HCT116 (cell line): ENCODE measurements at regions not wholly inside any gene's neighbourhood (a gene's known extent, or its start where the extent isn't known, plus 50 kb on each side); places are given as distances from the start of the nearest gene placed in this dataset.

Source experiments
- ATAC-seq: fragments of 200-7000 bp; cut with Tn5 transposase; 2 replicates; pipeline ENCODE4 v1.9.1; 2020; ENCODE audit warnings: mild to moderate bottlenecking, moderate library complexity
- BruUV-seq: library from RNA; stranded (reverse); fragments of 400-500 nt; replicated peaks from 2 replicates; lab custom pipeline; 2021; lab: Mats Ljungman, UMichigan
- CTCF ChIA-PET: fragments of 300-600 bp; sonication (Branson Sonifier 250); formaldehyde crosslinking; loops from one replicate; lab custom pipeline; 2021; ENCODE audit warnings: antibody characterized with exemption; lab: Charles Lee
- POLR2A ChIA-PET: fragments of 300-600, 350-600 bp; sonication (Branson Sonifier 250); formaldehyde crosslinking; loops from one replicate; lab custom pipeline; 2021; ENCODE audit warnings: antibody characterized with exemption; lab: Charles Lee
- RAD21 ChIA-PET, 2 experiments: fragments of 300-600 bp; sonication (Branson Sonifier 250); formaldehyde crosslinking; loops; one replicate each; lab custom pipeline; 2023; ENCODE audit warnings: low total read pairs in 2 of 2; ENCODE audit not compliant: uncharacterized antibody in 2 of 2, unreplicated experiment in 2 of 2, low non-redundant PET in 1 of 2; lab: Charles Lee
- DNase-seq: peaks from one replicate; pipeline ENCODE4 v3.0.0-alpha.2; 2010; ENCODE audit warnings: low read depth, low spot score
- H2AFZ ChIP-seq: fragments of 200-600 bp; shearing (Covaris generic), sonication (generic); 2 replicates; pipeline ENCODE4 v1.6.1; 2017; ENCODE audit warnings: low read depth, mixed run types, mixed read lengths, antibody characterized with exemption, low read length; ENCODE audit not compliant: poor library complexity, severe bottlenecking
- H3K27ac ChIP-seq: 2 replicates; pipeline ENCODE4 v1.5.1; 2012; ENCODE audit warnings: low read depth, low read length
- H3K27me3 ChIP-seq: fragments of 200-600 bp; sonication (generic); 2 replicates; pipeline ENCODE4 v1.6.1; 2016; ENCODE audit warnings: mixed run types, low read length, mixed read lengths; ENCODE audit not compliant: insufficient read depth
- H3K36me3 ChIP-seq, 2 experiments: fragments of 200-500 bp in 1 of 2; fragments of 200-600 bp in 1 of 2; sonication (Bioruptor generic) in 1 of 2; sonication (generic) in 1 of 2; 2 replicates each; pipeline versions ENCODE4 v1.5.1 to v1.6.1; 2014 to 2016; ENCODE audit warnings: low read length in 2 of 2, inconsistent platforms in 1 of 2, mixed read lengths in 1 of 2, mixed run types in 1 of 2; ENCODE audit not compliant: insufficient read depth in 2 of 2, control insufficient read depth in 1 of 2
- H3K4me1 ChIP-seq, 2 experiments: fragments of 200-600 bp in 1 of 2; sonication (generic) in 1 of 2; 2 replicates each; pipeline versions ENCODE4 v1.5.1 to v1.6.1; 2012 to 2017; ENCODE audit warnings: low read length in 2 of 2, inconsistent platforms in 1 of 2, mild to moderate bottlenecking in 1 of 2, mixed read lengths in 1 of 2, mixed run types in 1 of 2, moderate library complexity in 1 of 2; ENCODE audit not compliant: insufficient read depth in 2 of 2, control insufficient read depth in 1 of 2
- H3K4me2 ChIP-seq: fragments of 200-600 bp; sonication (generic); 2 replicates; pipeline ENCODE4 v1.6.1; 2017; ENCODE audit warnings: mixed run types, low read length, mixed read lengths
- H3K4me3 ChIP-seq, 2 experiments: fragments of 200-600 bp in 1 of 2; sonication (generic) in 1 of 2; replicated peaks in 1 of 2; 2 replicates each; pipeline ENCODE4 v1.5.1; 2011 to 2016; ENCODE audit warnings: low read length in 2 of 2, control low read depth in 1 of 2, low read depth in 1 of 2, mild to moderate bottlenecking in 1 of 2, mixed read lengths in 1 of 2, mixed run types in 1 of 2
- H3K79me2 ChIP-seq: fragments of 200-600 bp; sonication (generic); 2 replicates; pipeline ENCODE4 v1.6.1; 2017; ENCODE audit warnings: mild to moderate bottlenecking, mixed run types, low read length, moderate library complexity, mixed read lengths; ENCODE audit not compliant: insufficient read depth
- H3K9ac ChIP-seq: fragments of 200-600 bp; sonication (generic); 2 replicates; pipeline ENCODE4 v1.6.1; 2016; ENCODE audit warnings: low read length, mixed read lengths
- H3K9me2 ChIP-seq: fragments of 200-600 bp; sonication (generic), shearing (Covaris generic); 2 replicates; pipeline ENCODE4 v1.6.1; 2017; ENCODE audit warnings: mixed run types, mild to moderate bottlenecking, moderate library complexity; ENCODE audit not compliant: insufficient read depth
- H3K9me3 ChIP-seq, 2 experiments: fragments of 200-500 bp in 1 of 2; fragments of 200-600 bp in 1 of 2; sonication (Bioruptor generic) in 1 of 2; sonication (generic) in 1 of 2; 2 replicates each; pipeline ENCODE4 v1.6.1; 2014 to 2017; ENCODE audit warnings: low read length in 2 of 2, mixed read lengths in 2 of 2, inconsistent platforms in 1 of 2, low read depth in 1 of 2, mild to moderate bottlenecking in 1 of 2, mixed run types in 1 of 2, moderate library complexity in 1 of 2; ENCODE audit not compliant: control insufficient read depth in 1 of 2, insufficient read depth in 1 of 2
- H4K20me1 ChIP-seq: fragments of 200-600 bp; sonication (generic), shearing (Covaris generic); 2 replicates; pipeline ENCODE4 v1.6.1; 2017; ENCODE audit warnings: mixed run types, mild to moderate bottlenecking, moderate library complexity; ENCODE audit not compliant: insufficient read depth
- ATF3 ChIP-seq: IDR thresholded peaks from 2 replicates; pipeline ENCODE4 v1.6.1; 2012
- ELF1 ChIP-seq: IDR thresholded peaks from 2 replicates; pipeline ENCODE4 v1.6.1; 2012; ENCODE audit warnings: low read depth, borderline replicate concordance
- EZH2 ChIP-seq: fragments of 200-600 bp; sonication (generic); IDR thresholded peaks from 2 replicates; pipeline ENCODE4 v1.6.1; 2017; ENCODE audit warnings: antibody characterized with exemption, mixed run types
- EZH2phosphoT487 ChIP-seq: fragments of 200-600 bp; IDR thresholded peaks from 2 replicates; pipeline ENCODE4 v1.6.1; 2018; ENCODE audit warnings: antibody characterized with exemption, borderline replicate concordance
- FOSL1 ChIP-seq: IDR thresholded peaks from 2 replicates; pipeline ENCODE4 v1.6.1; 2012; ENCODE audit warnings: low read depth
- MAX ChIP-seq: IDR thresholded peaks from 2 replicates; pipeline ENCODE4 v1.6.1; 2012
- POLR2A ChIP-seq: IDR thresholded peaks from 2 replicates; pipeline ENCODE4 v1.7.0; 2011; ENCODE audit warnings: borderline replicate concordance; ENCODE audit not compliant: insufficient read depth, insufficient read length; ENCODE audit errors: extremely low read depth
- RAD21 ChIP-seq: IDR thresholded peaks from 2 replicates; pipeline ENCODE4 v1.6.1; 2012; ENCODE audit warnings: low read depth, mild to moderate bottlenecking
- REST ChIP-seq: IDR thresholded peaks from 2 replicates; pipeline ENCODE4 v1.6.1; 2012; ENCODE audit warnings: low read depth
- TCF7L2 ChIP-seq: IDR thresholded peaks from 2 replicates; pipeline ENCODE4 v1.7.0; 2011; ENCODE audit warnings: borderline replicate concordance, inconsistent platforms; ENCODE audit not compliant: insufficient read depth, insufficient read length; ENCODE audit errors: extremely low read depth
- YY1 ChIP-seq: IDR thresholded peaks from 2 replicates; pipeline ENCODE4 v1.6.1; 2011; ENCODE audit warnings: low read length, low read depth, moderate library complexity, mild to moderate bottlenecking; ENCODE audit not compliant: insufficient replicate concordance; ENCODE audit errors: extremely low read depth
- ZBTB33 ChIP-seq: IDR thresholded peaks from 2 replicates; pipeline ENCODE4 v1.6.1; 2011; ENCODE audit warnings: mild to moderate bottlenecking, low read length, moderate library complexity; ENCODE audit not compliant: insufficient replicate concordance; ENCODE audit errors: extremely low read depth
- ZFX ChIP-seq: fragments of 450-650 bp; IDR thresholded peaks from 2 replicates; pipeline ENCODE4 v1.6.1; 2017
- ZNF274 ChIP-seq: fragments of 200-500 bp; sonication (Bioruptor generic); IDR thresholded peaks from 2 replicates; pipeline ENCODE4 v1.6.1; 2014; ENCODE audit warnings: mild to moderate bottlenecking, low read depth, low read length, inconsistent platforms
- intact Hi-C: fragments of 100-400 bp; cut with micrococcal nuclease; formaldehyde crosslinking; loops from 2 replicates; pipeline ENCODE4 v1.10.0; 2022

DNA sequence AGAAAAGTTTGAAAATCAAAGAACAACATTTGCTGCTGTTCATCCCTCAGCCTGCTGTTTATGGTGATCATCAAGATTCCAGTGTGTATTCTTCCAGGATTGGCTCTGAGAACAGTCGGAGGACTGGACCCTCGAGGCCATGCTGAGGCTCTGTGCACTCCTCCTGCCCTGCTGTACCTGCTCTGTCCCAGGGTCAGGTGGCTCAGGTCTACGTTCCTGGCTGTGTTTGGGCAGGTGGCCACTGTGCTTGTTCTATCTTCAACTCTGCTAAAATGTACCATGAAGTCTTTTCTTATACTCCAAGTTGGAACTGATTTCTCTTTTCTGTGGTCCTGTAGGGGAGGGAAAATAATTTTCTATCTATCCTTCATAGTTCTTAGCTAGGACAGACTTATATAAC is 175.9 kb downstream of the RWDD3 start:
- no peak for DNase-seq
- H3K36me3 ChIP-seq = no peaks in the 10 kb centered on the region
- H3K4me3 ChIP-seq = no peak overlapping the region
- RAD21 ChIA-PET = no interaction called here
- no peaks in the 10 kb centered on the region; the same call in 1 of the 2 replicates for H3K27me3 ChIP-seq
- no peak overlapping the region for H3K9ac ChIP-seq
- H3K79me2 ChIP-seq = no peaks in the 10 kb centered on the region
- TF ChIP-seq ZFX = no peak
- TF ChIP-seq TCF7L2 = no peak
- TF ChIP-seq POLR2A = no peak
- no peak for TF ChIP-seq ELF1
- TF ChIP-seq FOSL1 = no peak
- TF ChIP-seq, all 23 proteins: peak for 0
- no peak overlapping the region for H3K27ac ChIP-seq
- ATAC-seq = no peak
- no peaks in the 10 kb centered on the region for H4K20me1 ChIP-seq
- no peak overlapping the region for H2AFZ ChIP-seq
- no peaks in the 10 kb centered on the region for H3K9me3 ChIP-seq
- H3K9me2 ChIP-seq = no peaks in the 10 kb centered on the region
- no TSS peak for BruUV-seq
- no peaks in the 10 kb centered on the region for H3K4me1 ChIP-seq
- intact Hi-C loops = no loop called here
- ChIA-PET POLR2A (no interaction called here), CTCF (no interaction called here)
- no peak overlapping the region for H3K4me2 ChIP-seq

GRCh38 chr1:95415146-95415545 is 181.1 kb downstream of the RWDD3 start:
- no peak for DNase-seq
- Histone ChIP-seq H3K4me3 (no peak overlapping the region), H3K36me3 (no peaks in the 10 kb centered on the region), H3K9me3 (no peaks in the 10 kb centered on the region), H3K27ac (no peak overlapping the region), H4K20me1 (no peaks in the 10 kb centered on the region), H2AFZ (no peak overlapping the region), H3K9ac (no peak overlapping the region), H3K27me3 (no peaks in the 10 kb centered on the region), H3K79me2 (no peaks in the 10 kb centered on the region), H3K4me1 (no peaks in the 10 kb centered on the region), H3K4me2 (no peak overlapping the region), H3K9me2 (no peaks in the 10 kb centered on the region)
- intact Hi-C loops = no loop called here
- ChIA-PET POLR2A (no interaction called here), CTCF (no interaction called here), RAD21 (no interaction called here)
- ATAC-seq = no peak
- no TSS peak for BruUV-seq
- no peak for TF ChIP-seq ELF1
- no peak for TF ChIP-seq EZH2
- TF ChIP-seq ZNF274 = no peak
- no peak for TF ChIP-seq MAX
- TF ChIP-seq REST = no peak
- TF ChIP-seq YY1 = no peak
- TF ChIP-seq ZBTB33 = no peak
- no peak for TF ChIP-seq RAD21
- no peak for TF ChIP-seq POLR2A
- no peak for TF ChIP-seq ATF3
- TF ChIP-seq EZH2phosphoT487 = no peak
- TF ChIP-seq ZFX = no peak
